ENCODE measurements at regions not wholly inside any gene's neighbourhood (a gene's known extent, or its start where the extent isn't known, plus 50 kb on each side); places are given as distances from the start of the nearest gene placed in this dataset.

DNA sequence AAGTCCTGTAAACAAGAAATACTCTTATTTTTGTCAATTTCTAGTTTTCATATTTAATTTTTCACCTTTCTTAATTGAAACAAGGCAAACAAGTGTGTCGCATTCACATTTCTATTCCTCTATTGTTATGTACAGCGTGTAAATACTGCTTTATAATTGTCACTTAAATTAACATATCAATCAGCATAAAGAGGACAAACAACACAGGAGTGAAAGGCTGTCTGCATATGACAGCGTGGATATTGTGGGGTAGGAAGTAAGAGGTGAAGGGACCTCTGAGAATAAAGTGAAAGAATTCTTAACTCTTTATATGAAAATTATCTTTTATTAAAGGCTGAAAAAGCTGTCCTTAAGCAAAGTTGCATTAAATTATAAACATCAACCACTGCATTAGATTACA is 797.9 kb upstream of the COBL start:
- Mint-ChIP-seq H3K27me3 (ENCODE audit: insufficient read depth, unreplicated experiment) (no peaks in the 10 kb centered on the region), H3K36me3 (ENCODE audit: insufficient read depth, unreplicated experiment) (no peaks in the 10 kb centered on the region), H3K9me3 (ENCODE audit: unreplicated experiment) (no peaks in the 10 kb centered on the region), H3K4me1 (ENCODE audit: low read depth, unreplicated experiment) (peaks cover 12% of the 10 kb centered on the region), H3K27ac (ENCODE audit: unreplicated experiment) (no peak overlapping the region), H3K4me3 (ENCODE audit: unreplicated experiment) (no peak overlapping the region)
- Histone ChIP-seq H3K27me3 (replicated peaks; ENCODE audit: control insufficient read depth, insufficient read depth, low read length) (no peaks in the 10 kb centered on the region), H3K4me3 (ENCODE audit: low read depth, low read length) (no peak overlapping the region), H3K9me3 (no peaks in the 10 kb centered on the region), H3K4me1 (peaks cover 13% of the 10 kb centered on the region), H3K36me3 (ENCODE audit: control insufficient read depth, insufficient read depth, low read length) (no peaks in the 10 kb centered on the region)
- intact Hi-C loops (cut with micrococcal nuclease; ENCODE audit: unreplicated experiment), result no loop called here
- no peak for DNase-seq
- ChIA-PET CTCF (no interaction called here), POLR2A (no interaction called here)
- no TSS peak for BruUV-seq (replicated peaks)
- TF ChIP-seq, protein P1, sequence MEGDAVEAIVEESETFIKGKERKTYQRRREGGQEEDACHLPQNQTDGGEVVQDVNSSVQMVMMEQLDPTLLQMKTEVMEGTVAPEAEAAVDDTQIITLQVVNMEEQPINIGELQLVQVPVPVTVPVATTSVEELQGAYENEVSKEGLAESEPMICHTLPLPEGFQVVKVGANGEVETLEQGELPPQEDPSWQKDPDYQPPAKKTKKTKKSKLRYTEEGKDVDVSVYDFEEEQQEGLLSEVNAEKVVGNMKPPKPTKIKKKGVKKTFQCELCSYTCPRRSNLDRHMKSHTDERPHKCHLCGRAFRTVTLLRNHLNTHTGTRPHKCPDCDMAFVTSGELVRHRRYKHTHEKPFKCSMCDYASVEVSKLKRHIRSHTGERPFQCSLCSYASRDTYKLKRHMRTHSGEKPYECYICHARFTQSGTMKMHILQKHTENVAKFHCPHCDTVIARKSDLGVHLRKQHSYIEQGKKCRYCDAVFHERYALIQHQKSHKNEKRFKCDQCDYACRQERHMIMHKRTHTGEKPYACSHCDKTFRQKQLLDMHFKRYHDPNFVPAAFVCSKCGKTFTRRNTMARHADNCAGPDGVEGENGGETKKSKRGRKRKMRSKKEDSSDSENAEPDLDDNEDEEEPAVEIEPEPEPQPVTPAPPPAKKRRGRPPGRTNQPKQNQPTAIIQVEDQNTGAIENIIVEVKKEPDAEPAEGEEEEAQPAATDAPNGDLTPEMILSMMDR (IDR thresholded peaks at IDR 0.05; ENCODE audit: insufficient read depth in 1 of 2, low read depth in 1 of 2, low read length in 1 of 2, severe bottlenecking in 1 of 2, unreplicated experiment in 1 of 2), result no peak

DNA sequence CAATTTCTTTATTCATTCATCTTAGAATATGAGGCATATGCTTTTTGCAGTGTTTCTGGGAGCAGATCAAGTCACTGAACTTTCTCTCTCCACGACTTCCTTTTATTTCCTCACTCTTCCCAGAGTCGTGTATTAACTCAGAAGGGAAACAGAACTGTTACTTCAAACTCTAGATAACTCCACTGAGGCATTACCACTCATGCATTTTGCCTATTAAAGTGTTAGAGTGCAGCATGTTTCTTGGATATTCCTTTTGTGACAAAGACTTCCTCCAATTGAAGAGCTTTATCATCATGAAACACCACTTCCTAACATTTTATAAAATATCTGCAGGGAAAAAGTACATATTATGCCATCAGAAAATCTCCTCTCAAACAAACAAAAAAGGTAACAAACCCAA is 797.4 kb upstream of the COBL start:
- H3K4me1 ChIP-seq, result peaks cover 9% of the 10 kb centered on the region
- no peaks in the 10 kb centered on the region for H3K9me3 ChIP-seq
- Mint-ChIP-seq H3K27me3 (ENCODE audit: insufficient read depth, unreplicated experiment) (no peaks in the 10 kb centered on the region), H3K4me1 (ENCODE audit: low read depth, unreplicated experiment) (peaks cover 8% of the 10 kb centered on the region), H3K4me3 (ENCODE audit: unreplicated experiment) (no peak overlapping the region), H3K36me3 (ENCODE audit: insufficient read depth, unreplicated experiment) (no peaks in the 10 kb centered on the region), H3K27ac (ENCODE audit: unreplicated experiment) (no peak overlapping the region), H3K9me3 (ENCODE audit: unreplicated experiment) (no peaks in the 10 kb centered on the region)
- no peaks in the 10 kb centered on the region for H3K36me3 ChIP-seq (ENCODE audit: control insufficient read depth, insufficient read depth, low read length)
- CTCF ChIA-PET, result no interaction called here
- intact Hi-C loops (cut with micrococcal nuclease; ENCODE audit: unreplicated experiment), result no loop called here
- H3K27me3 ChIP-seq (replicated peaks; ENCODE audit: control insufficient read depth, insufficient read depth, low read length), result no peaks in the 10 kb centered on the region
- DNase-seq, result no peak
- H3K4me3 ChIP-seq (ENCODE audit: low read depth, low read length), result no peak overlapping the region
- POLR2A ChIA-PET, result no interaction called here
- TF ChIP-seq, protein P1 (IDR thresholded peaks at IDR 0.05; ENCODE audit: insufficient read depth in 1 of 2, low read depth in 1 of 2, low read length in 1 of 2, severe bottlenecking in 1 of 2, unreplicated experiment in 1 of 2), result no peak
- BruUV-seq (replicated peaks), result no TSS peak

DNA sequence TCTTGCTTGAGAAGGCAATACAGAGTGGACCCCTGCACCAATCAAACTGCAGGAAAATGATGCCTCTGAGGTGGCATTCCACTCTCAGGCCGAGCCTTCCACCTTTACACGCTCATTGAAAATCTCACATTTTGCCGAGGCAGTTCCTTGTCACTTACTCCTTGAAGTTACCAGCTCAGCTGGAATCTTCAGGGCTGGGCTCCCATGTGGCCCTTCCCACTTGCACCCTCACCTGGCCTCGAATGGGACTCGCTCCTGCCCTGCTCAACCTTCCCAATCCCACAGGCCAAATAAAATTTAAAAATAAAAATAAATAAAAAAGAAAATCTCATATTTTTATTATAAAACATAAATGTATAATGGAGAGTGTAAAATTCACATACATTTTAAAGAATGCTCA is 790.7 kb upstream of the COBL start:
- H3K27ac Mint-ChIP-seq (ENCODE audit: unreplicated experiment), result no peak overlapping the region
- intact Hi-C loops (cut with micrococcal nuclease; ENCODE audit: unreplicated experiment), result no loop called here
- no TSS peak for BruUV-seq (replicated peaks)
- H3K36me3 Mint-ChIP-seq (ENCODE audit: insufficient read depth, unreplicated experiment), result no peaks in the 10 kb centered on the region
- TF ChIP-seq, protein P1 (IDR thresholded peaks at IDR 0.05; ENCODE audit: insufficient read depth in 1 of 2, low read depth in 1 of 2, low read length in 1 of 2, severe bottlenecking in 1 of 2, unreplicated experiment in 1 of 2), result no peak
- Histone ChIP-seq H3K4me3 (ENCODE audit: low read depth, low read length) (no peak overlapping the region), H3K4me1 (no peaks in the 10 kb centered on the region), H3K27me3 (replicated peaks; ENCODE audit: control insufficient read depth, insufficient read depth, low read length) (no peaks in the 10 kb centered on the region), H3K36me3 (ENCODE audit: control insufficient read depth, insufficient read depth, low read length) (no peaks in the 10 kb centered on the region), H3K9me3 (no peaks in the 10 kb centered on the region)
- ChIA-PET CTCF (no interaction called here), POLR2A (no interaction called here)
- DNase-seq, result no peak
- H3K9me3 Mint-ChIP-seq (ENCODE audit: unreplicated experiment), result no peaks in the 10 kb centered on the region
- no peaks in the 10 kb centered on the region for H3K27me3 Mint-ChIP-seq (ENCODE audit: insufficient read depth, unreplicated experiment)
- H3K4me1 Mint-ChIP-seq (ENCODE audit: low read depth, unreplicated experiment), result no peaks in the 10 kb centered on the region
- no peak overlapping the region for H3K4me3 Mint-ChIP-seq (ENCODE audit: unreplicated experiment)

Data from Caco-2 (cell line).